ENCODE measurements at regions not wholly inside any gene's neighbourhood (a gene's known extent, or its start where the extent isn't known, plus 50 kb on each side); places are given as distances from the start of the nearest gene placed in this dataset.

GRCh38 chr19:31505596-31505910, 156.3 kb upstream of the TSHZ3 start:
- DNase-seq (ENCODE audit: insufficient read length, low spot score): no peak
- no peak for TF ChIP-seq SPI1 (IDR thresholded peaks at IDR 0.05; ENCODE audit: low read depth, low read length)
- no peak for TF ChIP-seq POLR2A (IDR thresholded peaks at IDR 0.05; ENCODE audit: low read depth, low read length)
- no peak for FAIRE-seq

- DNase-seq (ENCODE audit: insufficient read length, low spot score) (no peak), FAIRE-seq (no peak)
- TF ChIP-seq PAX5 (IDR thresholded peaks at IDR 0.05; ENCODE audit: insufficient read depth, low read length, severe bottlenecking) (no peak), TAF1 (IDR thresholded peaks at IDR 0.05; ENCODE audit: low read depth, low read length) (no peak), POLR2AphosphoS5 (IDR thresholded peaks at IDR 0.05; ENCODE audit: low read depth, low read length) (no peak), POLR2A (IDR thresholded peaks at IDR 0.05; ENCODE audit: low read depth, low read length) (no peak), POU2F2 (IDR thresholded peaks at IDR 0.05; ENCODE audit: low read depth, low read length) (no peak), SPI1 (IDR thresholded peaks at IDR 0.05; ENCODE audit: low read depth, low read length) (no peak)
Observed at GRCh38 chr19:31506102-31506501, 156.9 kb upstream of the TSHZ3 start.

DNA sequence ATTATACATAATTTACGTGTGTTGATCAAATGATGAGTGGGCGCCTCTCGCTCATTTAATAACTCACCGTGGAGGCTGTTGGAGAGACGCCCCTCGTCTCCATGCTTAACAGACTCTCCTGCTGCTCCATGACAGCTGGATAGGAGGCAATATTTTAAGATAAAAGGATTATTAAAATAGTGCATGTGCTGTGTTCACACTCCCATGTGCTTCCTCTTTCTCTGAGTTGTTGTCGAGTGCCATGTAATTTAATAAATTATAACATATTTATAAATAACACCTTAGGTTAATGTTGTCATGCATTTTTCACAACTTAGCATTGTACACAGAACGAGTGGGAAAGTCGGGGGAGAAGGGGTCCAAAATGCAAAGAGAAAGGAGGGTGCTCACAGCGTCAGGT, 161.4 kb upstream of the TSHZ3 start:
- DNase-seq (ENCODE audit: insufficient read length, low spot score): no peak
- no peak for FAIRE-seq
- TF ChIP-seq POU2F2 (IDR thresholded peaks at IDR 0.05; ENCODE audit: low read depth, low read length): no peak
- no peak for TF ChIP-seq SPI1 (IDR thresholded peaks at IDR 0.05; ENCODE audit: low read depth, low read length)
- TF ChIP-seq TAF1 (IDR thresholded peaks at IDR 0.05; ENCODE audit: low read depth, low read length): no peak
- TF ChIP-seq POLR2A (IDR thresholded peaks at IDR 0.05; ENCODE audit: low read depth, low read length): no peak
- TF ChIP-seq PAX5 (IDR thresholded peaks at IDR 0.05; ENCODE audit: insufficient read depth, low read length, severe bottlenecking): no peak
- no peak for TF ChIP-seq POLR2AphosphoS5 (IDR thresholded peaks at IDR 0.05; ENCODE audit: low read depth, low read length)

- TF ChIP-seq TAF1 (IDR thresholded peaks at IDR 0.05; ENCODE audit: low read depth, low read length) (no peak), POLR2A (IDR thresholded peaks at IDR 0.05; ENCODE audit: low read depth, low read length) (no peak), PAX5 (IDR thresholded peaks at IDR 0.05; ENCODE audit: insufficient read depth, low read length, severe bottlenecking) (no peak), POLR2AphosphoS5 (IDR thresholded peaks at IDR 0.05; ENCODE audit: low read depth, low read length) (no peak), SPI1 (IDR thresholded peaks at IDR 0.05; ENCODE audit: low read depth, low read length) (no peak), POU2F2 (IDR thresholded peaks at IDR 0.05; ENCODE audit: low read depth, low read length) (no peak)
- FAIRE-seq (no peak), DNase-seq (ENCODE audit: insufficient read length, low spot score) (no peak)
Observed at GRCh38 chr19:31511098-31511497, 161.9 kb upstream of the TSHZ3 start.

- FAIRE-seq (no peak), DNase-seq (ENCODE audit: insufficient read length, low spot score) (no peak)
- TF ChIP-seq SPI1 (IDR thresholded peaks at IDR 0.05; ENCODE audit: low read depth, low read length): no peak
- no peak for TF ChIP-seq TAF1 (IDR thresholded peaks at IDR 0.05; ENCODE audit: low read depth, low read length)
- TF ChIP-seq POLR2A (IDR thresholded peaks at IDR 0.05; ENCODE audit: low read depth, low read length): no peak
- TF ChIP-seq PAX5 (IDR thresholded peaks at IDR 0.05; ENCODE audit: insufficient read depth, low read length, severe bottlenecking): no peak
- no peak for TF ChIP-seq POU2F2 (IDR thresholded peaks at IDR 0.05; ENCODE audit: low read depth, low read length)
- no peak for TF ChIP-seq POLR2AphosphoS5 (IDR thresholded peaks at IDR 0.05; ENCODE audit: low read depth, low read length)
Observed at GRCh38 chr19:31511696-31512095, 162.5 kb upstream of the TSHZ3 start.

- no peak for FAIRE-seq
Observed at GRCh38 chr19:31512181-31512970, 163.1 kb upstream of the TSHZ3 start.

GRCh38 chr19:31513841-31514240, 164.6 kb upstream of the TSHZ3 start:
- TF ChIP-seq TAF1 (IDR thresholded peaks at IDR 0.05; ENCODE audit: low read depth, low read length) (no peak), POU2F2 (IDR thresholded peaks at IDR 0.05; ENCODE audit: low read depth, low read length) (no peak), SPI1 (IDR thresholded peaks at IDR 0.05; ENCODE audit: low read depth, low read length) (no peak), POLR2A (IDR thresholded peaks at IDR 0.05; ENCODE audit: low read depth, low read length) (no peak), PAX5 (IDR thresholded peaks at IDR 0.05; ENCODE audit: insufficient read depth, low read length, severe bottlenecking) (no peak), POLR2AphosphoS5 (IDR thresholded peaks at IDR 0.05; ENCODE audit: low read depth, low read length) (no peak)
- DNase-seq (ENCODE audit: insufficient read length, low spot score): no peak
- no peak for FAIRE-seq

More at GRCh38 chr19:31512181-31512970, 163.1 kb upstream of the TSHZ3 start:
- DNase-seq (ENCODE audit: insufficient read length, low spot score): no peak
- TF ChIP-seq TAF1 (IDR thresholded peaks at IDR 0.05; ENCODE audit: low read depth, low read length): no peak
- no peak for TF ChIP-seq POLR2AphosphoS5 (IDR thresholded peaks at IDR 0.05; ENCODE audit: low read depth, low read length)
- TF ChIP-seq PAX5 (IDR thresholded peaks at IDR 0.05; ENCODE audit: insufficient read depth, low read length, severe bottlenecking): no peak
- TF ChIP-seq POU2F2 (IDR thresholded peaks at IDR 0.05; ENCODE audit: low read depth, low read length): no peak
- TF ChIP-seq SPI1 (IDR thresholded peaks at IDR 0.05; ENCODE audit: low read depth, low read length): no peak
- TF ChIP-seq POLR2A (IDR thresholded peaks at IDR 0.05; ENCODE audit: low read depth, low read length): no peak

- DNase-seq (ENCODE audit: insufficient read length, low spot score) (no peak), FAIRE-seq (no peak)
- no peak for TF ChIP-seq SPI1 (IDR thresholded peaks at IDR 0.05; ENCODE audit: low read depth, low read length)
- TF ChIP-seq PAX5 (IDR thresholded peaks at IDR 0.05; ENCODE audit: insufficient read depth, low read length, severe bottlenecking): no peak
- no peak for TF ChIP-seq POLR2A (IDR thresholded peaks at IDR 0.05; ENCODE audit: low read depth, low read length)
- no peak for TF ChIP-seq POLR2AphosphoS5 (IDR thresholded peaks at IDR 0.05; ENCODE audit: low read depth, low read length)
- TF ChIP-seq POU2F2 (IDR thresholded peaks at IDR 0.05; ENCODE audit: low read depth, low read length): no peak
- TF ChIP-seq TAF1 (IDR thresholded peaks at IDR 0.05; ENCODE audit: low read depth, low read length): no peak
Observed at GRCh38 chr19:31515931-31516330, 166.7 kb upstream of the TSHZ3 start.

DNA sequence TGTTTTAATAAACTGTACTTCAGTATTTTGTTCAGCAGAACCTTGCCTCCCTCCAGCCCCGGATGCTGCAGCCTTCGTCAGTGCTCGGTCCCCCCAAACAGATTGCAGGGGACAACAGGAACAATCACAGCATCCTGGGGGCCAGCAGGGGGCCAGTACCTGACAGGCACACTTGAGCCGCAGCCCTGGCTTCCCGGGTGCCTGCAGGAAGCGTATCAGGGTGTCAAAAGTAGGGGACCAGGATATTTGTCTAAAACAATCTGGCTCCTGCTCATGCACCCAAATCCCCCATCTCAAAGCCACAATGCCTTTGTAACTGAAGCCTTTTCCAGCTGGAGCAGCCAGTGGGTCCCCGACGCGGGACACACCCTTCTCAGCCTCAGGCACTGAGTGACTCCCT, 167.5 kb upstream of the TSHZ3 start:
- DNase-seq (ENCODE audit: insufficient read length, low spot score) (no peak), FAIRE-seq (no peak)
- TF ChIP-seq TAF1 (IDR thresholded peaks at IDR 0.05; ENCODE audit: low read depth, low read length): no peak
- no peak for TF ChIP-seq PAX5 (IDR thresholded peaks at IDR 0.05; ENCODE audit: insufficient read depth, low read length, severe bottlenecking)
- TF ChIP-seq POLR2A (IDR thresholded peaks at IDR 0.05; ENCODE audit: low read depth, low read length): no peak
- TF ChIP-seq POLR2AphosphoS5 (IDR thresholded peaks at IDR 0.05; ENCODE audit: low read depth, low read length): no peak
- TF ChIP-seq POU2F2 (IDR thresholded peaks at IDR 0.05; ENCODE audit: low read depth, low read length): no peak
- TF ChIP-seq SPI1 (IDR thresholded peaks at IDR 0.05; ENCODE audit: low read depth, low read length): no peak
